ENCODE measurements at regions not wholly inside any gene's neighbourhood (a gene's known extent, or its start where the extent isn't known, plus 50 kb on each side); places are given as distances from the start of the nearest gene placed in this dataset.

- TF ChIP-seq POLR2A (IDR thresholded peaks at IDR 0.05) (no peak), POLR2AphosphoS5 (IDR thresholded peaks at IDR 0.05) (no peak)
Measured at GRCh38 chr2:106261871-106262321, 67.8 kb upstream of the UXS1 start.

Data from prostate gland (tissue), 1 donor.